ENCODE measurements at regions not wholly inside any gene's neighbourhood (a gene's known extent, or its start where the extent isn't known, plus 50 kb on each side); places are given as distances from the start of the nearest gene placed in this dataset.

DNA sequence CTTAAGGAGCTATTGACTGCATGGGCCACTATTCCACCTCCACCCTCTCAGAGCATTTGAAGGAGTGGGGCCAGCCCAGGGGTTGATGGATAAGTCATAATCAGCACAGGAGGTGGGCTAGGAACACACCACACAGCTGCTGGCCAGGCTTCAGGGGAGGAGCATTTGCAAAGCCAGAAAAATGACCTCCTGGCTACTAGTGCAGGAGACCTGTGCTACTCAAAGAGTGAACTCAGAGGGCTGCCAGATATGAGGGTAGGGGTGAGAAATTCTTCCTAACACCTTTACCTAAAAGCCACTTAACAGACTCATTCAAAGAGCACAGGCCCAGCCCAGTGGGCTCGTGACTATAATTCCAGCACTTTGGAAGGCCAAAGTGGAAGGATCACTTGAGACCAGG lies 210.8 kb downstream of the TBXT start:
- no peak for DNase-seq (ENCODE audit: low read depth in 2 of 2)

DNA sequence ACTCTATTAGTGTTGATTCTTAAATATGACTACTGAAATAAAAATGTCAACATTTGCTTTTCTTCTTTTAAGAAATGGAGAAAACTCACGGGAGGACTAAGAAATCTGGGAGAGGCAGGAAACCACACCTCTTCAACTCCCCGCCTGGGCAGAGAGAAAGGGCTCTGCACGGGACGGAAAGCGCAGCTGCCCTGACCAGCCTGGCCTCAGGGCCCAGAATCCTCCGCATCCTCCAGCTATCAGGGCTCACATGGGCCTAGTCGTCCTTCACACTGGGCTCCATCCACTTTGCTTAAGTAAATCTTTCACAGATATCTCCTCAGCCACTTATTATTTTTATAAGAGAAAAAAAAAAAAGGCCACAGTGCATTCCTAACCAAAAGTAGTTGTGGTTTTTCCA lies 215.1 kb downstream of the TBXT start:
- DNase-seq (ENCODE audit: low read depth in 2 of 2) = no peak

DNA sequence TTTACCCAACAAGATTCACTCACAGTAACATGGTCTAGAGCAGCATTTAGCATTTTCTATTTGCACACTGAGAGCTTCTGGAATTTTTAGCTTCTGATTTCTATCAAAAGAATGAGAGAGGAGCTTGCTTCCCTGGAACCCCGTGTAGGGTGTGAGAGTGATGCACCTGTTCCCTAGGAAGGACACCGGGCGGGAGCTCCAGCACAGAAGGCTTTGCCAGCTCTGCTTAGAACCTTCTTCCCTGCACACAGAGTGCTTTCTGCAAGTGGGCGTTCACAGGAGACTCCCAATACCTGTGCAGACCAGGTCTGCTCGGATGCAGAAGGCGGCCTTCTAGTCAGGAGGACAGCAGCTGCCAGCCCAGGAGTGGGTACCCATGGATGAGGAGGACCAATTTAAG lies 217.3 kb downstream of the TBXT start:
- DNase-seq (ENCODE audit: low read depth in 2 of 2) = no peak

DNA sequence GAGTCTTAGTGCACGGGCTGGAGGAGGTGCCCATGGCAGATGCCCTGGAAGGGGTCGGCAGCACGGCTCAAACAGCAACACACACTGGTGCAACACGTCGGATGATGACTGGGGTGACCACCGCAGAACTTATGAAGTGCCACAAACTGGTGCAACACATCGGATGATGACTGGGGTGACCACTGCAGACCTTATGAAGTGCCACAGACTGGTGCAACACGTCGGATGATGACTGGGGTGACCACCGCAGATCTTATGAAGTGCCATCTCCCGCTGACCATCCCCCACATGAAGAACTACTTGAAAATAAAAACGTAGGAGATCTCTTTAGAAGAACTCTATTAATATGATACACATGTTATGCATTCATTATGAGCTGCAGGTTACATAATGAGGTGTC lies 218.3 kb downstream of the TBXT start:
- no peak for DNase-seq (ENCODE audit: low read depth in 2 of 2)

DNA sequence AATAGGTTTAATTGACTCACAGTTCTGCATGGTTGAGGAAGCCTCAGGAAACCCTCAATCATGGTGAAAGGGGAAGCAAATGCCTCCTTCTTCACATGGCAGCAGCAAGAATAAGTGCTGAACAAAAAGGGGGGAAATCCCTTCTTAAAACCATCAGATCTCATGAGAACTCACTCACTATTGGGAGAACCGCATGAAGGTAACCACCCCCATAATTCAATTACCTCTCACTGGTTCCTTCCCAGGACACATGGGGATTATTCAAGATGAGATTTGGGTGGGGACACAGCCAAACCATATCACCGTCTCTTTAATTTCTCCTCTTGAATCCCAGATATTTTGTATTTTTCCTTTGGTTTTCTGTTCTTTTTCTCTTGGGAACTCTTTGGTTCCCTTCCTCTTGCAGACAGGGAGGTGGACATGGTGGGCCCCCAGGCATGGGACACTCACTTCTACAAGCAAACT lies 223.6 kb downstream of the TBXT start:
- DNase-seq (ENCODE audit: low read depth in 2 of 2) = no peak

DNA sequence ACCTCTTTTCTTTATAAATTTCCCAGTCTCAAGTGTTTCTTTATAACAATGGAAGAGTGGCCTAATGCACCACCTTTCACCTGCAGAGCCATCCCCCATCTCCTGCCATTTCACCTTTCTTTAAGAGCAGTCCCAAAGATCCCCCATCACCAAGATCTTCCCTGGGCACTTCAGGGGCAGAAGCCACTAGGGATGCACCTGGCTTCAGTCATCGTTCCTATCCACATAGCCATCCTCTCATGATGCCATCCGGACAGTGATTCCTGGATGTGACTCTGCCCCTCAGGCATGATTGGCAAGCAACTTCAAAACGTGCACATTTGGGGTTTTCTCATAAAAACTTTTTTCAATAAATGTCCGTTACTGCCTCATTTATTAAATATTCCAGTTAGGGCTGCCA lies 225.9 kb downstream of the TBXT start:
- no peak for DNase-seq (ENCODE audit: low read depth in 2 of 2)

DNA sequence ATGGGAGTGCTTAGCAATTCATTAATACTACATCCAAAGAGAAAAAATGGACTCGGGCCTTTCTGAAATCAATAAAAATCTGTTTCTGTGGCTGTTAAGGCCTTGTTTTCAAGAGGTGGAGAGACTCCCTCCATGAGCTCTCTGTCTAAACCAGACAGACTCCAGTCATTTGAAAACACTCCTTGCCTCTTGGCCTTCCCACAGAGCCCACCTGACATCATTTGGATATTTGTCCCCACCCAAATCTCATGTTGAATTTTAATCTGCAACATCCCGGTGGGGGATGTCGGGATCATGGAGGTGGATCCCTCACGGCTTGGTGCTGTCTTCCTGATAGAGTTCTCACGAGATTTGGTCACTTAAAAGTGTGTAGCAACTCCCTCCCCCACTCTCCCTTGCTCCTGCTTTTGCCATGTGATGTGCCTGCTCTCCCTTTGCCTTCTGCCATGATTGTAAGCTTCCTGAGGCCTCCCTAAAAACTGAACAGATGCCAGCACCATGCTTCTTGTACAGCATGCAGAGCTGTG lies 226.3 kb downstream of the TBXT start:
- DNase-seq (ENCODE audit: low read depth in 2 of 2) = no peak

DNA sequence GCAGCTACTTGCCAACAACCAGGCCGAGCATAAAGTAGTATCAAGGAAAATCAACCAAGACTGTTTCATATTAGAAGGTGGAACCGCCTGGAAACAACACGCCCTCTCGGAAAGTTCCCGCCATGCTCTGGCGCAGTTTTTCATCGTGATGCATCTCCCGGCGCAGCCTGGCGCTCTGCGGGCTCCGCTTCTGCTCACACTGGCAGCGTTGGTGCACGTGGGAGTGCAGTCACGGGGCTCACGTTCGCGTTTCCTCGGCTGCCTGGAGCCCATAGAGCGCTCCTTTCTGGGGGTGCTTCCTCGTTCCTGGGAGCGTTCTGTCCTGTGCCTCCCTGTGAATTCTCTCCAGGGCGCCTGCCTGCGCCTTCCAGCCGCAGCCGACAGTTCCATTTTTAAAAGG lies 227.3 kb downstream of the TBXT start:
- DNase-seq (ENCODE audit: low read depth in 2 of 2) = no peak

DNA sequence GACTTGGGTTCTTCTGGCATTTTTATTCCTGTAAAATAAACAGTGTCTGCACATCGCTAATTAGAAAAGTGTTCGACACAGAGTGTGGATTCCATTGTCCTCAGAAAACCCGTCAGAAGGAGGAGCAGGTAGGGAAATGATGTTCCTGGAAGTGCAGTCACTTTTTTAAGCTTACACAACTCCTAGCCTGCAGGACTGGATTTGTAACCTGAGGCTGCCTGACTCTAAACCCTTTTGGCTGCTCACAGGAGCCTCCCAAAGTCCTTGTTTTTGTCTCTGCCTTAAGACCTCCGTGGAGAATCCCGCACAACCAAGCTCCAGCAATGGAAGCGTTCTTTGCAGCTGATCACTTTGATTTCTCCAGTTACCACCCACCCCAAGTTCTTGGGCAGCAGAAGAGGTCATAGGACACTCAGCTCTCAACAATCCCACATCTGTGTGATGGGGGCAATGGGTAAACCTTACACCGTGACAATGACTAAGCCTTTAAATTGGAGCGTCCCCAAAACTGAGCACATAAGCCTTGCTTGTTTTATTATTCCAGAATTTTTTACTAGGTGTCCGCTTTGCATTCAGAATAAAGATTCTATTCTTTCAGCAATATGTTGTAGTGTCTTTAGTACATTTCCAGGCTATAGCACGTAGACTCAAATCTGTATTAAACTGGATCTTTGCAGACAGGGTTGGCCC lies 227.9 kb downstream of the TBXT start:
- DNase-seq (ENCODE audit: low read depth in 2 of 2) = no peak

DNA sequence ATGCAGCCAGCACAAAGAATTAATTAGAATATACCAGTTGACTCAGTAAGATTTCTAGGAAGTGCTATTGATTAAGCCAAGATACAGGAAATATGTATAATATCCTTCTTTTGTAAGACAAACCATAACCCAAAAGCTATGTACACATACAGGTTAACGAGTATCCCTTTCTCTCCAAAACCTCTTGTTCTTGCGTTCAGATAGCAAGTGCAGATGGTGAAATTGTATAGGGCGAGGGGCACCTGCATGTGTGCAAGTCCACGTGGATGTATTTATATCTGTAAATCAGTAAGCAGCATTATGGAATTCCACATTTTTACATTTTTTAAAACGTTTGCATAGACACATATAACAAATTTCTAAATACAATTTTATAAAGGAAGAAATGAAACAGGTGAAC lies 228.6 kb downstream of the TBXT start:
- DNase-seq (ENCODE audit: low read depth in 2 of 2) = no peak

DNA sequence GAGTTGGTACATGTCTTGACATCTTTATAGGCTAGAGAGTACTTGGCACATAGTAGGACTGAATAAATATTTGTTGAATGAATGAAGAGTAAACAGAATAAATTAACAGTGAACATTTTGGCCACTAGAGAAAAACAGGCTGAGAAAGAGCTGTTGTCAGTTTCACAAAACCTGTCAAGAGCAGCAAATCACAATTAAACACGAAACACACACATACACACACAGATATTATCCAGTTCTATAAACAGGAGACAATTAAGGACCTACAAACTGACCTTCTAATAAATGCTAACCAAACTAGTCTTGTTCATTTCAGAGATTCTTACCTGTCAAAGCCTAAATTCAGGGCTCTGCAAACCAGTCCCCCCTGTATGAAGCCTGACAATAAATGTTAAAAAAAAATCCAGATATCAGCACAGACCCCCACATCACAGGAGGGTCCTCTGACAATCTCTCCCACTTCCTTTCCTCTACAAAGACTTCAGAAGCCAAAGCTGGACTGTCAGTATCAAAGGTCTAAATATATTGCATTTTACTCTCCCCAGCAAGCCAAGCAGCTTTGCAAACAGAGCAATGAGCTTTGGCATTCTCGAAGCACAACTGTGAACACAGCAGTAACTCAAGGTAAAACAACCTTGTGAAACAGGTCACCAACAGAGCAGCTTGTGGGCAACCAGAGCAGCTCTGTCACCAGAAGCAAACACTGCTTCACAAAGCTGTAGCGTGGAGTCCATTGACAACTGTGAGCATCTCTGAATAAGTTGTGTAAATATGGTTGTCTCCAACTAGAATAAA lies 229.9 kb downstream of the TBXT start:
- DNase-seq (ENCODE audit: low read depth in 2 of 2) = no peak

DNA sequence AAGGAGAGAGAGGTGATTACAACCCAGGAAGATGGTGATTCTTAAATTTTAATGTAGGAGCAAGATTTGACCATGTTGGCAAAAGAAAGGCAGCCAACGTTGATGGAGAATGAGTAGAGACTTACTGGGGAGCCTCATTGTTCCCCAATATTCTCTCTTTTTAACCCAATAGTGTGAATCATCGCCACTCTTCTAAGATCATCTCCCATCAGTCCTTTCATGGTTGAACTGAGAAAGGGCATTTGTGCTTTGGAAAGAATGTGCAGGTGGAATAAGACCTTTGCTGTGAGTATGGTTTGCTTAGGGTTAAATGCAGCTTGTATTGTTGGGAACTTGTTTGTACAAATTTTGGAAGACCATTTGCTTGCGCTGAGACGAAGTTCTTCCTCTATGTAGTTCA lies 231.0 kb downstream of the TBXT start:
- no peak for DNase-seq (ENCODE audit: low read depth in 2 of 2)

DNA sequence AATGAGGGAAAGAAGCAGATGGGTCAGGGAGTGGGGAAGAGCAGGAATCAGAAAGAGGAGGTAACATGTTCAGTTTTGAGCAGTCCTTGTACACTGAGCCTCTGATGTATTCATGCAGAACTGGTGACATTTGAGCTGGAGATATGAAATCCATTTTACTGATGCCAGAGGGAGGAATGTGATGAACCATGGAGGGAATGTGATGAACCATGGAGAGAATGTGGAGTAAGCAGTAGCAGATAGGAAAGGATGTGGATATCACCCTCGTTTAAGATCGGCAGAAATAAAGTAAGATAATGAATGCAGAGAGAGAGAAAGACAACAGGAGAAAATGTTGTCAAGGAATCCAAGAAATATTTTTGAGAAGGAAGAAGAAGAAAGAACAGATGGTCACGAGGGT lies 231.6 kb downstream of the TBXT start:
- no peak for DNase-seq (ENCODE audit: low read depth in 2 of 2)

DNA sequence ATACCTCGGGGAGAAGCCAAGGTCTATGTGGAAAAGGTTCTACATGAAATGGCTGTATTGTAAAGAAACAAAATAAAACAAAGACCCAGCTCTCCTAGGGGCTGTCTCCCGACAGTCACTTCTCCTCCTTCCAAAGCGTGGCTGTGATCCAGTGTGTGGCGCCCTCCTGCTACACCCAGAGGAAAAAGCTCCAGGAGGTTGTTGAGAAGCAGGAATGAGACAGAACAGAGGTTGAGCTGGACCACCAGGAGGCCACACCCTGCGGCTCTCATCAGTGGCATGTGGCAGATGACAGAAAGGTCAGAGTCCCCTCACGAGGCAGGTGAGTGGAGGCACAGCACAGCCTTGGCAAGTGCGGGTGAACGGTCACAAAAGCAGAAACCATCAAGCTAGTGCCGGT lies 236.0 kb downstream of the TBXT start:
- no peak for DNase-seq (ENCODE audit: low read depth in 2 of 2)

DNA sequence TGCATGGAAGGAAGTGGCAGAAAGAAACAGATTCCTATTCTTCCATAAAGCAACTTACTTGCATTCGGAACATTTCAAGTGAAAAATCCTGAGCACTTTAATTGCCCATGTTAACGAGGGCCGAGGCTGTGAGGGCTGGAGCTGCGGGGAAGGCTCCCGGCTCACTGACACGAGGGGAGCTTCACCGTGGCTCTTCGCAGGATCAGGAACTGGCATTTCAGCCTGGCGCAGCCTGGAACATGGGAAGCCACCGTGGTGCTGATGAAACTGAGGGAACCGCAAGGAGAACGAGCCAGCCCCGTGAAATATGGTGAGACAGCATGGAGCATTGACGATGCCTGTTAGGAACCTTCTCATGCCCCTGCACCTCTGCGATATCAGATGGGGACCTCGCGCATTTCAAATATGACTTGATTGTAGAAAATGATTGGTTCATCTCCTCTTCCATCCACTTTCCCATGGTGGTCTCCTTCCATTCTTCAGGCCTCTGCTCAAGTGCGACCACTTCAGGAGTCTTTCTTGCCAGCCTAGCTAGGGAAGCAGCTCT lies 236.9 kb downstream of the TBXT start:
- no peak for DNase-seq (ENCODE audit: low read depth in 2 of 2)

DNA sequence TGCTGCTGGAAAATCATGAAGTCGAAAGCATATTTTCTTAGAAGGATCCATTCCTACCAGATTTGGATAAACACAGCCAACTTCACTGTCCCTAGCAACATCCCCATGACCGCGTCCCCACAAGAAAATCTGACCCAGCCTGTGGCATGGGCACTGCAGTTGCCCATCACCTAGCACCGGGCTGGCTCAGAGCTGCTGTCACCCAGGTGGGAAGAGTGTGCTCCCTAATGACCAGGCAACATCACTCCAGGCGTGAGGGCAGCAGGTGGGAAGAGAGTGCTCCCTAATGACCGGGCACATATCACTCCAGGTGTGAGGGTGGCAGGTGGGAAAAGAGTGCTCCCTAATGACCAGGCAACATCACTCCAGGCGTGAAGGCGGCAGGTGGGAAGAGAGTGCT lies 238.0 kb downstream of the TBXT start:
- no peak for DNase-seq (ENCODE audit: low read depth in 2 of 2)

DNA sequence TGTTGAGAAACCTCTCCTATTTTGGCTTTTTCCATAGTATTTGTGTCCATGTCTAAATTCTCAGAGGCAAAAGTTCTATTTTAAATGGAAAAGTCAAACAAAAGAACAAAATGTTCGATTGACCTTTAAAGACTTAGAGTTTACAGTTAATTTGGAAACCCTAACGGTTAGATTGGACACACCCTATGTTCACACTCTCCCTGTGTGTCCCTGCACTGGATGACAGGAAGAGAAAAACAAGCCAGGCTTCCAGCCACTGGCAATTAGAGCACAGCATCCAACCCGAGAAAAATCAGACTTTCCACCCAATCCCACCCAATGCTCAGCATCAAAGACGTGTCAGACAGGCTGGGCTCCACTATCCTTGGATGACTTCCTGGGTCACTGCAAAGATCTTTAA lies 241.3 kb downstream of the TBXT start:
- no peak for DNase-seq (ENCODE audit: low read depth in 2 of 2)

DNA sequence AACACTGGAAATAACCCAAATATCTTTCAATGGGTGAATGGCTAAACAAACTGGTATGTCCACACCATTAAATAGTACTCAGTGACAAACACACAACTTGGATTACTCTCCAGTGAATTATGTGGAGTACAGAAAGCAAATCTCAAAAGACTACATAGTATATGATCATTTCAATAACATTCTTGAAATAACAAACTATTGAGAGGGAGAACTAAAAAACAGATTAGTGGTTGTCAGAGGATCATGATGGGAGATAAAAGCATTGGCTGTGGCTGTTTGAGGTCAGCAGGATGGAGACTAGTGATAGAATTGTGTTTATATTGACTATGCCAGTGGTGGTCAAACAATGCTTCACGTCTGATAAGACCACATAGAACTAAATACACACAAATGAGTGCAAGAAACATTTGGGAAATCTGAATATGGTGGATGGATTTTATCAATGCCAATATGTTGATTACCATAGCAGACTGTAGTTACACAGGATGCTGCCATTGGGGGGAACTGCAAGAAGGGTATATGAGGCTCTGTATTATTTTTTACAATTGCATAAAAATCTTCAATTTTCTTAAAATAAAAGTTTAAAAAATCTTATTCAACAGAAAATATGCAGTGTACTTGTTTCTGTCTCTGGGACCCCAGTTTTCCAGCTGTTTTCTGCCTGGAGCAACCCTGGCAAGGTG lies 242.0 kb downstream of the TBXT start:
- no peak for DNase-seq (ENCODE audit: low read depth in 2 of 2)

DNA sequence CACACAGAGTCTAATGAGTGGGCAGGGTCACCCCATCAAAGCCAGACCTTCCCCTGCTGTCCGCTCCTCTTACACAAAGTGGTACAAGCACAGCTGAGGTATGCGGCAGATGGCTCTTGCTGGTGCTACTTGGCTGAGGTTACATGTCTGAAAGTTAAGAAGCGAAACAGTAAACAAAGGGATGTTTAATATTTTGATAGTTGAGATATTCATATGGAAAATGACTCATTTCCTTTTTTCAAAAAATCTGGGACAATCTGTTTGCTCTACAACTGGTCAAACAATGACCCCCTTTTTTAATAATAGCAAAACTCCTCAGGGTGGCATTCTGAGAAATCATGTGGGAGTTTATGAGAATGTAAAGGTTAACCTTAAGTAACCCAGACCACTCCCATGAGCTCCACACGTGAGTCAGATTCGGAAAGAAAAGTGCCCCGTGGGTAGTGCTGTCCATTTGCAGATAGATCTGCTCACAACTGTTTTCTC lies 245.3 kb downstream of the TBXT start:
- no peak for DNase-seq (ENCODE audit: low read depth in 2 of 2)

DNA sequence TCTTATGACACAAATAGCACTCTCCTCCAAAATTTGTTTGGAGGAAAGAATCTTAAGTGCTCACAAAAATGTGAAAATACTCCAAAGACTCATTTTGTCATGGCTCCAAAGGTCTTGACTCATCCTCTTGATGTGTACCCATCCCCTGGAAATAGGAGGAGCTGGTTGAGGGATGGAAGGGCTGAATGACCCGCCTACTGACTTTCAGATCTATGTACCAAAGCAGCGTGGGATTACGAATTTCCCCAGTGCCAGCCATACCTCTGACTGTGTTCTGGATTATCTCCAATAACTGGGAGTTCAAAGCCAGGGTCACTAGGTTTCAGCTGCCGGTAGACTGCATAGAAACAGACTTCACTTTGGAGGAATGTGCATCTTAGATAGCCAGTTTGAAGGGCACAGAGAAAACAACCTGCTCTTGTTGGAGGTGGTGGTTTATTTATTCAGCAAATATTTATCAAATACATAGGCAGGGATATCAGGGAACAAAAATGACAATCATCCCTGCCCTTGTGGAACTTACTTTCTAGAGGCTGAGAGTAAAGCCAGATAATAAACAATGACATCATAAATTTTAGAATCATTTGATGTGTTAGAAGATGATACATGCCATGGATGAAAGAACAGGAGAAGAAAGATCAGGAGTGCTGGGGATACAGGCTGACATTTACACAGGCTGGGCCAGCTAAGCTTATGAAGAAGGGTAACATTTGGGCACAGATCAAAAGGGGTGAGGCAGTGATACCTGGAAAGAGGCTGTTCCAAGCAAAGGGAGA lies 246.6 kb downstream of the TBXT start:
- DNase-seq (ENCODE audit: low read depth in 2 of 2) = no peak

DNA sequence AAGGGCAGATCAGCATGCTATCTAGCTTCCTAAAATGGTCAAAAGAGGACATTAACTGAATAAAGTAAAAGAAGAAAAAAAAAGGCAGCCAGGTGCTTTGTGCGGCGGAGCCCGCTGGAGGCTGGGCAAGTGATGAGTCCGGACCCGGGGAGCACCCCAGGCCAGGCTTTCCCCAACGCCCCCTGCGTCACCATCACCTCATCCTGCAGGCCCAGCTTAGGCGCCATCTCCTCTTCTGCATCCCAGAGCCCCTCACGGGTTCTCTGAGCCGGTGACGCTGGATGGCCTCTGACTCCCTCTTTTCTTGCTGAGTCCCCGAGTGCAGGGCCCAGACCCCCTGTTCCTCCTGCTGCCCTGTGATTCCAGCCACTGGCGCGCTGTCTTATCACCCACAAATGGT lies 250.1 kb downstream of the TBXT start:
- no peak for DNase-seq (ENCODE audit: low read depth in 2 of 2)

All from lung microvascular endothelial cell (primary cell).